ENCODE measurements at regions not wholly inside any gene's neighbourhood (a gene's known extent, or its start where the extent isn't known, plus 50 kb on each side); places are given as distances from the start of the nearest gene placed in this dataset.

GRCh38 chr13:76473552-76474134, 412.6 kb downstream of the KCTD12 start:
- TF ChIP-seq CTCF (conservative IDR thresholded peaks at IDR 0.05): peak; percentile 80
- no peak overlapping the region for H3K27ac ChIP-seq

GRCh38 chr13:76472916-76473315, 413.3 kb downstream of the KCTD12 start:
- no peak overlapping the region for H3K27ac ChIP-seq
- TF ChIP-seq CTCF (conservative IDR thresholded peaks at IDR 0.05): no peak

GRCh38 chr13:76471486-76471885, 414.7 kb downstream of the KCTD12 start:
- no peak for TF ChIP-seq CTCF (conservative IDR thresholded peaks at IDR 0.05)
- H3K27ac ChIP-seq: no peak overlapping the region

GRCh38 chr13:76470991-76471390, 415.2 kb downstream of the KCTD12 start:
- H3K27ac ChIP-seq: no peak overlapping the region
- no peak for TF ChIP-seq CTCF (conservative IDR thresholded peaks at IDR 0.05)

- TF ChIP-seq CTCF (conservative IDR thresholded peaks at IDR 0.05): no peak
Measured at GRCh38 chr13:76466043-76466442, 420.2 kb downstream of the KCTD12 start.

GRCh38 chr13:76463314-76463713, 422.9 kb downstream of the KCTD12 start:
- no peak for TF ChIP-seq CTCF (conservative IDR thresholded peaks at IDR 0.05)
- no peak overlapping the region for H3K27ac ChIP-seq

More at GRCh38 chr13:76466043-76466442, 420.2 kb downstream of the KCTD12 start:
- H3K27ac ChIP-seq: peak overlapping the region; percentile 62

GRCh38 chr13:76461999-76462398, 424.2 kb downstream of the KCTD12 start:
- H3K27ac ChIP-seq: no peak overlapping the region
- no peak for TF ChIP-seq CTCF (conservative IDR thresholded peaks at IDR 0.05)

All from VCaP (cell line).